ENCODE measurements at regions not wholly inside any gene's neighbourhood (a gene's known extent, or its start where the extent isn't known, plus 50 kb on each side); places are given as distances from the start of the nearest gene placed in this dataset.

- DNase-seq (ENCODE audit: low read depth), result no peak
These were observed 77.7 kb upstream of the MAP4K3 start for GRCh38 chr2:39514825-39515224.

- no peak for DNase-seq (ENCODE audit: low read depth)
These were observed 78.3 kb upstream of the MAP4K3 start for GRCh38 chr2:39515273-39515896.

- DNase-seq (ENCODE audit: low read depth), result no peak
These were observed 78.8 kb upstream of the MAP4K3 start for GRCh38 chr2:39515897-39516346.

- DNase-seq (ENCODE audit: low read depth), result peak; percentile 50
These were observed 79.4 kb upstream of the MAP4K3 start for GRCh38 chr2:39516347-39517101.

DNA sequence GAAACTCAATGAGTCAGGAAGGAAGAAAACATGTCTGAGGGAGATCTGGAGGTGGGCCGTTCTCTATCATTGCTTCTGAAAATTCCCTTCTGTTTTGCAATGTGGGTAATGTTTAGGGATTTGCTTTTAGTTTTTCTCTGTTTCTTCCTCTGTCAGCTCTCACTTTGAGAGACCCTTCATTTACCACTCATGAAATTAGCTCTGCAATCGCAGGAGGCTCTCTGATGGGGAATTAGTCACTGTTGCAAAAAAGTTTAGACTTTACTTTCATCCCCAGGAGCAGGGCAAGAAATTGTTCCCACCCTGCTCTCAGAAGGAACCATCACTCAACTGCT, 80.0 kb upstream of the MAP4K3 start:
- DNase-seq (ENCODE audit: low read depth), result no peak

- DNase-seq (ENCODE audit: low read depth), result no peak
These were observed 80.5 kb upstream of the MAP4K3 start for GRCh38 chr2:39517622-39518021.

GRCh38 chr2:39519886-39520285, 82.8 kb upstream of the MAP4K3 start:
- DNase-seq (ENCODE audit: low read depth), result no peak

DNA sequence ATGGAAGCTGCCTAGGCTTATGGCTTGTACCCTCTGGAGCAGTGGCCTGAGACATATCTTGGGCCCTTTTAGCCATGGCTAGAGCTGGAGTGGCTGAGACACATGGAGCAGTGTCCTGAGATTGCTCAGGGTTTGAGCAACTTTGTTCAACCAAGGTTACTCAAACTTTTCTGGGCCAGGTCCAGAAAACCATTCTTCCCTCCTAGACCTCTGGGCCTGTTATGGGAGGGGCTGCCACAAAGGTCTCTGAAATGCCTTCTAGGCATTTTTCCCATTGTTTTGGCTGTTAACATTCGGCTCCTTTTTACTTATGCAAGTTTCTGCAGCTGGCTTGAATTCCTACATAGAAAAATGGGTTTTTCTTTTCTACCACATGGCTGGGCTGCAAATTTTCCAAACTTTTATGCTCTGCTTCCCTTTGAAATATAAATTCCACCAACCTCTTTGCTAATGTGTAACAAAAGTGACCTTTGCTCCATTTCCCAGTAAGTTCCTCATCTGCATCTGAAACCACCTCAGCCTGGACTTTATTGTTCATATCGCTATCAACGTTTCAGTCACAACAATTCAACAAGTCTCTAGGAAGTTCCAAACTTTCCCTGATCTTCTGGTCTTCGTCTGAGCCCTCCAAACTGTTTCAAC, 84.9 kb upstream of the MAP4K3 start:
- no peak for DNase-seq (ENCODE audit: low read depth)

DNA sequence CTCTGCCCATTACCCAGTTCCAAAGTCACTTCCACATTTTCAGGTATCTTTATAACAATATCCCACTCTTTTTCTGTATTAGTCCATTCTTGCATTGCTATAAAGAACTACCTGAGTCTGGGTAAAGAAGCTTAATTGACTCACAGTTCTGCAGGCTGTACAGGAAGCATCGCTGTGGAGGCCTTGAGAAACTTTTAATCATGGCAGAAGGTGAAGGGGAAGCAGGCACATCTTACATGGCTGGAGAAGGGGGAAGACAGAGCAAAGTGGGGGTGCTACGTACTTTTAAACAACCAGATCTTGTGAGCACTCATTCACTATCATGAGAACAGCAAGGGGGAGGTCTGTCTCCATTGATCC, 85.4 kb upstream of the MAP4K3 start:
- DNase-seq (ENCODE audit: low read depth), result no peak

GRCh38 chr2:39523308-39524044, 86.4 kb upstream of the MAP4K3 start:
- peak; percentile 85 for DNase-seq (ENCODE audit: low read depth)

DNA sequence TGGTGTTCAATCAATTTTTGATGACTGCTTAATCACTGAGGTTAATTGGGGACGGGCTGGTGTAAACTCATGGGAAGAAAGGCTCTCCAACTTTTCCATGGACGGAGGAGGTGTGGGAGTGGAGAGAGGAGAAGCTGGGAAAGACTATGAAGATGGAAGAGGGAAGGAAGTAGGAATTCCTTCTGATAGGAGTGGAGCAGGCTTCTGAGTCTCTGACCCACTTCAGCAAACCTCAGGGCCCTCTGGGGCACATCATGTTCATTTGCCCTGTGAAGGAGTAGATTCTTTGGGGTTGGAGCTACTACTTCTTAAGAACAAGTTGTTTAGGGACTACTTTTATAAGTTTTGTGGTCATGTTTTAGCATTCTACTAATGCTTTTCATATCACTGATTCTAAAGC, 87.0 kb upstream of the MAP4K3 start:
- no peak for DNase-seq (ENCODE audit: low read depth)

GRCh38 chr2:39524756-39525635, 87.9 kb upstream of the MAP4K3 start:
- DNase-seq (ENCODE audit: low read depth), result no peak

GRCh38 chr2:39525636-39526412, 88.7 kb upstream of the MAP4K3 start:
- no peak for DNase-seq (ENCODE audit: low read depth)

GRCh38 chr2:39528701-39529100, 91.6 kb upstream of the MAP4K3 start:
- DNase-seq (ENCODE audit: low read depth), result no peak

GRCh38 chr2:39529836-39530235, 92.8 kb upstream of the MAP4K3 start:
- no peak for DNase-seq (ENCODE audit: low read depth)

- DNase-seq (ENCODE audit: low read depth), result no peak
These were observed 93.4 kb upstream of the MAP4K3 start for GRCh38 chr2:39530411-39530866.

- no peak for DNase-seq (ENCODE audit: low read depth)
These were observed 94.2 kb upstream of the MAP4K3 start for GRCh38 chr2:39531220-39531777.

DNA sequence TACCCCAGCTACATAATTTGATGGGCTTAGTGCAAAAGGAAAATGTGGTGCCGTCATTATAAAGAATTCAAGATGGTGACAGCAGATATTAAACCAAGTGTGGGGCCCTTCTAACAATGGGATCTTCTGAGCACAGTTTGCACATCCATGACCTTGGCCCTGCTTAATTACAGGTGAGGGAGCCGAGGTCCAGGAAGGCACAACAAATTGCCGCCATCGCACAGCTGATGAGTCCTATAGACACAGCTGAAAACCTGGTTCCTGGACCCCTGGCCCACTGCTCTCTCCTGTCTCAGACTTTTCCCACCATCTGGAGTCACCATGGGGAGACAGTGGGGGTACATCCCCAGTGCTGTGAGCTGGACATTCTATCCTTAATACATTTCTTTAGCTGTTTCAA, 95.8 kb upstream of the MAP4K3 start:
- DNase-seq (ENCODE audit: low read depth), result no peak

- no peak for DNase-seq (ENCODE audit: low read depth)
These were observed 97.1 kb upstream of the MAP4K3 start for GRCh38 chr2:39534095-39534711.

DNA sequence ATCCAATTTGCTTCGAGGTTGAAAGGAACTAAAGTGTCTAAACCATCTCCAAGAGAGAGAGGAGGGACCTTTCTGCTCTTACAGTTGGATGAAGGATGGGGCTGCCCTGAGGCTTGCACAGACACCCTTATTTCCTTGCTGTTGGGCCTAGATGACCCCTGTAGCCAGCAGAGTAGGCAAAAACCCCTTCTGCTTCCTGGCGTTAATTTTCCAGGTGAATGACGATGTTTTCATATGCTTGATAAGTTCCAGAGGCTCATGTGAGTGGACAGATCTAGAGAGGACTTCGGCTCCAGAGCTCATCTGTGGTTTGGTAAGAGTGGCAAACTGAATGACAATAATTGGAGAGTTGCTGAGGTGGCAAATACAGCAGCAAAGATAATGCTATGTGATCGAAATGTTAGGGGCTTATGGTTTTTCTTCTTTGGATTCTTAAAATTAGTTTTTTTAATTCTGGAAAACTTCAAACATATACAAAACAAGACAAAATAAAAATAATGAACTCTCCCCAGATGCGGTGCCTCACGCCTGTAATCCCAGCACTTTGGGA, 98.6 kb upstream of the MAP4K3 start:
- no peak for DNase-seq (ENCODE audit: low read depth)

All from fibroblast of the conjunctiva (primary cell).